GM19468 (cell line): ENCODE measurements at regions not wholly inside any gene's neighbourhood (a gene's known extent, or its start where the extent isn't known, plus 50 kb on each side); places are given as distances from the start of the nearest gene placed in this dataset.

Experiments
- ATAC-seq: cut with Tn5 transposase; IDR thresholded peaks from one replicate; pipeline ENCODE4 v1.9.1; 2021; ENCODE audit warnings: mild to moderate bottlenecking, moderate library complexity, moderate number of reproducible peaks; ENCODE audit not compliant: unreplicated experiment; ENCODE audit errors: extremely low read depth

DNA sequence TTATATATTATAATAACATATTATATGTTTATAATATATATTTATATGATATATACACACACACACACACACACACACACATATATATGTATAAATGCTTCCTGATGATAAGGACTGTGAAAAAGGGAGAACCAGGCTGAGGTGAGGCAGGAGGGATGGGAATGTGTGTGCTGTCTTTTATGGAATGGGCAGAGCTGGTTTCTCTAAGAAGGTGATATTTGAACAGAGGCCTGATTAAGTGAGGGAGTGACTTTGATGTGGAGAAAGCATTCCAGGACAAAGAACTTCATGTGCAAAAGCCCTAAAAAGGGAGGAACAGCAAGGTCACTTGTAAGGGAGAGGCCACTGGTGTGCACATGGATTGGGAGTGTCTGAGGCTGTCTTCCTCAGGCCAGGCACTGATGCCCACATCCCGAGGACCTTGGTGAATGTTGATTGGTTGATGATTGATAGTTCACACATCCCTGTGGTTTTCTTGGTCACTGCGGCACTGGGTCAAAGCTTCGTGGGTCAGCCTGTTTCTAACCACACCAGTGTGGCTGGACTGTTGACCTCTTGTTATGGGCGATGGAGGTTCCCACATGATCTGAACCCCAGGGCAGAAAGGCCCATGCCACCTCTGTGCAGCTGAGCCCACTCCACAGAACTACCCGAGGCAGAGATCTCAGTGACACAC lies 196.9 kb downstream of the MYCN start:
- no peak for ATAC-seq

- ATAC-seq: no peak
These were observed 196.2 kb downstream of the MYCN start for GRCh38 chr2:16136461-16137035.

DNA sequence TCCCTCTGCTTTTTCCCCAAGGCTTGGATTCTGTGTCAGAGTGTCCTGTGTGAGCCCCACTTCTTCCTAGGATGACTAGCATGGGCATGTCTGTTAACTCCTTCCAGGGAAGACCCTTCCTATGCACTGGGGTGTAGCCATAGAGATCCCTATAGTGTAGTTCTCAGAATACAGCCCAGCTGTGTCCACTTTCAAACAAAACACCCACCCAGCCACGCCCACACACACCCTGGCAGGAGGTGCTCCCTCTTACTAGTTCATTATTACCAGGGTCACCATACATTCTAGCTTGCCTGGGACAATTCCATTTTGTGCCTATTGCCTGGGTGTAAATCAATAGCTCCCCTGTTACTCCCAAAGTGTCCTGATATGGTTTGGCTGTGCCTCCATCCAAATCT lies 195.6 kb downstream of the MYCN start:
- ATAC-seq: no peak

GRCh38 chr2:16135196-16135912 lies 195.0 kb downstream of the MYCN start:
- ATAC-seq: no peak

DNA sequence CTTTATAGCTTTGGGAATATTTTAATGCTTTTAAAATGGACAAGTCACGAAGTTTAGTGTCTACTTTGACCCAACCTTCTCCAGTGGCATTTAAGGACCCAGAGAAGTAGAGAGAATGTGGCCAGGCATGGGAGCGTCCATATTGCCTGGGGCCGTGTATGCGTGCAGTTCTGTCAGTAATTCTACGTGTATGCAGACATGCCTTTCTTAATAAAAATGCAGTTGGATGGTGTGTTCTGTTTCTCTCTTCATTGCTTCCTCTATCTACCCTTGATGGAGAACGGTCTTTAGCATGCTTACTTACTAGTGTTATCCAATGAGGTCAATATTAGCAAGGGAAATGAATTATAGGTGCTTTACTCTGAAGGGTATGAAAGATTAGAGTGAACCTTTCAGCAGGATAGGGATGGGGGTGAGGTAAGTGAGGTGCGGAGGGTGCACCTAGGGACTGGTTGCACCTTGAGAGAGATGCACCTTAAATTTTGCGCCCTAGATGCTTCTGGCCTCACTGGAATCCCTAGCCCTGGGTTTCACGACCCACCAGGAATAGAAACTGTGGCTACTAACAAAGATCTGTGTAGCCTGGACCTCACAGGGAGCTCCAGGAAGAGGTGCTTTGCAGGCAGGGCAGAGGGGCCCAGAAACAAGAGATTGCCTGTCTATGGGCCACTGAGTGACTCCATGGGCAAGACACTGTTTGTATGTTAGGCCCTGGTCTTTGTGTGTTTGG lies 194.3 kb downstream of the MYCN start:
- no peak for ATAC-seq

DNA sequence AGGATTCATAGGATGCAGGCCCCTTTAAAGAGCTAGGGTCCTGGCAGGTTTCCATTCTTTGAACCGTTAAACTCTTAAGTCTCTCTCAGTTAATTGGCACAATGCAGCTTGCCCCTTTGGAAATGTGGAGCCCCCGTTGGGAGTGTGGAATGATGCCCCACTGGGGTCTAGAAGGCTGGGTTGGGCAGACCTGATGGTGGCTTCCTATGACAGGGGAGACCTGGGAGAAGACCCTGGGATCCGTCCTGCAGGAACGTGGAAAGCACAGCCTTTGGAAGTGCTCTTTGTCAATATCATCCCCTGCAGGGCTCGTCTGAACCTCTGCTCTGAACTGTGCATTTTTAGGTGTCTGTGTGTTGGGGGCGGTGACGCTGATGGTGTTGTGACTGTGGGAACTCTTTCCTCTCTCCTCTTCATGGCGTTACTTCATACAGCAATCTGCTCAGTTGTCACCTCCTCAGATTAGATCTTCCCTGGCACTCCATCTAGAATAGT lies 190.6 kb downstream of the MYCN start:
- no peak for ATAC-seq

GRCh38 chr2:16130541-16130880 lies 190.2 kb downstream of the MYCN start:
- no peak for ATAC-seq

- ATAC-seq: no peak
These were observed 189.6 kb downstream of the MYCN start for GRCh38 chr2:16129716-16130540.

DNA sequence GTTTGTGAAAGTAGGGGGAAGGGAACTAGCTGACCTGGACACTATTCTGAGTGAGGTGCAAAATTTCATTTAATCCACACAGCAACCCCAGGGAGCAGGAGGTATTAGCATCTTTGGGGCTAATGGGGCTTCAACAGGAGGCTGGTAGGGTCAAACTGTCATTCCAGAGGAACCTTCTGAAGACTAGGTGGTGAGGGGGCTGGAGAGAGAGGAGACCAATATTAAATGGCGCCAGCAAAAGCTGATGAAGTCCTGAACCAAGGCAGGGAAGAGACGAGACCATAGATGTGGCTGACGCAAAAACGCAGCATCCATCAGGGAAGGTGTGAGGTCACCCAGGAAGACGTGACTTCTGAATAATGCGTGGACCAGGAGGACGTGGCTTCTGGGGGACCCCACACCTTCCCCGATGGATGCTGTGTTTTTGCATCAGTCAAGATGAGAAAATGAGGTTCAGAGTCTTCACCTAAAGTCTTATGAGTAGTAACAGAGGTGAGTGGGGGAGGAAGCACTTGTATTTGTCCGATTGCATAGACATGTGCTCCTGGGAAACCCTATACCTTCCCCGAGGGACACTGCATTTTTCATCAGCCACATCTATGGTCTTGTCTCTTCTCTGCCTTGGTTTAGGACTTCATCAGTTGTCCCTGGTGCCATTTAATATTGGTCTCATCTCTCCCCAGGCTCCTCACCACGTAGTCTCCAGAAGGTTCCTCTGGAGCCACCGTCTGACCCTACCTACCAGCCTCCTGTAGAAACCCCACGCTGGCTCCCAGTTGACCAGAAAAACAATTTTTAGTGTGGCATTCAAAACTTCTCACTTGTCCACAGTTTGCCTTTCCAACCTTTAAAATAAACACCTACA lies 188.6 kb downstream of the MYCN start:
- no peak for ATAC-seq

- no peak for ATAC-seq
These were observed 187.6 kb downstream of the MYCN start for GRCh38 chr2:16127958-16128357.

- ATAC-seq: no peak
These were observed 187.1 kb downstream of the MYCN start for GRCh38 chr2:16127276-16127940.

GRCh38 chr2:16126517-16127275 lies 186.3 kb downstream of the MYCN start:
- no peak for ATAC-seq

GRCh38 chr2:16125614-16126516 lies 185.5 kb downstream of the MYCN start:
- no peak for ATAC-seq

DNA sequence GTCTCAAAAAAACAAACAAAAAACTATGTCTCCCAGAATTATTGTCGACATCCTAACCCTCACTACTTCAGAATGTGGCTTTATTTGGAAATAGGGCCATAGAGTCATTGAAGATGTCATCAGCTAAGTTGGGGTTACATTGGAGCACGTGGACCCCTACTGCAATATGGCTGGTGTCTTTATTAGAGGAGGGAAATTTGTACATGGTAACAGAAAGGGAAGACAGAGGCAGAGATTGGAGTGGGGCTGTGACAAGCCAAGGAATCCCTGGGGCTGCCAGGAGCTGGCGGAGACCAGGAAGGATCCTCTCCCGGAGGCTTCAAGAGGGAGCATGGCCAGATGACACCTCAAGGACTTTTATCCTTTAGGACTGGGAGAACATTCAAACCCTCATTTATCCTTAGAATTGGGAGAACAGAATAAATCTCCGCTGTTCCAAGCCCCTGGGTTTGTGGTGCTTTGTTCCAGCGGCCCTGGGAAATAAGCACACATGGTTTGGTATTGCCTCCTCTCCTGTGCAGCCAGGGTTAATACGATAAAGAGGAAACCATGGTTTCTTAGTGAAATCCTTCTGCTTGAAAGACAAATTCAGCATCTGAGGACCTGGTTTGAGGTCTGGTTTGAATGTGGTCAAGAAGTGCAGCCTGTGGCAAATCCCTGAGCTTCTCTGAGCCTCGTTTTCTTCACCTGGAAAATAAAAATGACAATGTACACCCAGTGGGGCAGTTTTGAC lies 184.7 kb downstream of the MYCN start:
- ATAC-seq: no peak

GRCh38 chr2:16123856-16124780 lies 183.8 kb downstream of the MYCN start:
- ATAC-seq: no peak
